Muscle of leg (tissue), 3 donors: ENCODE measurements at regions not wholly inside any gene's neighbourhood (a gene's known extent, or its start where the extent isn't known, plus 50 kb on each side); places are given as distances from the start of the nearest gene placed in this dataset.

Experiments
- DNase-seq: peaks from one replicate; pipeline ENCODE4 v3.0.0; 2013
- H3K27ac ChIP-seq: one replicate; pipeline ENCODE4 v1.5.1; 2013; ENCODE audit warnings: mild to moderate bottlenecking, low read length, control low read depth
- H3K27me3 ChIP-seq: one replicate; pipeline ENCODE4 v1.6.1; 2013; ENCODE audit warnings: low read length; ENCODE audit not compliant: control insufficient read depth, insufficient read depth
- H3K36me3 ChIP-seq: one replicate; pipeline ENCODE4 v1.6.1; 2013; ENCODE audit warnings: low read length; ENCODE audit not compliant: control insufficient read depth, insufficient read depth
- H3K4me1 ChIP-seq: one replicate; pipeline ENCODE4 v1.6.1; 2013; ENCODE audit warnings: low read length; ENCODE audit not compliant: control insufficient read depth, insufficient read depth
- H3K4me3 ChIP-seq: one replicate; pipeline ENCODE4 v1.5.1; 2013; ENCODE audit warnings: low read length, control low read depth
- H3K9me3 ChIP-seq: replicated peaks from 2 replicates; pipeline ENCODE4 v1.6.1; 2013; ENCODE audit warnings: low read depth, low read length; ENCODE audit not compliant: control insufficient read depth
- WGBS: methylation state at CpG from one replicate; pipeline ENCODE4 v1.1.5; 2013; ENCODE audit warnings: missing lambda C conversion rate; ENCODE audit not compliant: insufficient coverage; 5-methylcytosine and 5-hydroxymethylcytosine counted together

DNA sequence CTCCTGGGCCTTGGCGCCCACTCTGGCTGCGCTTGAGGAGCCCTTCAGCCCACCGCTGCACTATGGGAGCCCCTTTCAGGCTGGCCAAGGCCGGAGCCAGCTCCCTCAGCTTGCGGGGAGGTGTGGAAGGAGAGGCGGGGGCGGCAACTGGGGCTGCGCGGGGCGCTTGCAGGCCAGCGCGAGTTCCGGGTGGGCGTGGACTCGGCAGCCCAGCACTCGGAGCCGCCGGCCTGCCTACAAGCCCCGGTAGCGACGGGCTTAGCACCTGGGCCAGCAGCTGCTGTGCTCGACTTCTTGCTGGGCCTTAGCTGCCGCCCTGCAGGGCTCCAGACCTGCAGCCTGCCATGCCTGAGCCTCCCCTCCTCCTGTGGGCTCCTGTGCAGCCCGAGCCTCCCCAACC lies 141.5 kb upstream of the SLC39A10 start:
- Histone ChIP-seq H3K4me1 (no peaks in the 10 kb centered on the region), H3K9me3 (no peaks in the 10 kb centered on the region), H3K27me3 (no peaks in the 10 kb centered on the region), H3K4me3 (no peak overlapping the region), H3K36me3 (no peaks in the 10 kb centered on the region), H3K27ac (no peak overlapping the region)
- no peak for DNase-seq
- WGBS, result 94% methylated on average over 23 of the region's 24 CpGs

DNA sequence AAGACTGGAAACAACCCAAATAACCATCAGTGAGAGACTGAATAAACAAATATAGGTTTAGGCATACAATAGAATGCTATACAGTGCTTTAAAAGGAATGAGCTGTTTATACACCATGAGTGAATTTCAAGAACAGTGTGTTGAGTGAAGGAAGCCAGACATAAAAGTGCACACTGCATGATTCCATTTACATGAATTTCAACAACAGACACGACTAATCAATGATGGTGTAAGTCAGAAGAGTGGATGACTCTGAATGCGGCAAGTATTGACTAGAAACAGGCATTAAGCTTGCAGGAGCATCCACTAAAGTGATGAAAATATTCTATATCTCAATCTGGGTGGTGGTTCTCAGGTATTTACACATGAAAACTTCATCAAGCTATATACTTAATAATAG lies 142.7 kb upstream of the SLC39A10 start:
- H3K36me3 ChIP-seq, result no peaks in the 10 kb centered on the region
- no peaks in the 10 kb centered on the region for H3K27me3 ChIP-seq
- H3K4me1 ChIP-seq, result no peaks in the 10 kb centered on the region
- H3K9me3 ChIP-seq, result no peaks in the 10 kb centered on the region
- DNase-seq, result no peak
- WGBS, result no CpG with 5 or more reads among the region's 2 CpGs
- H3K4me3 ChIP-seq, result no peak overlapping the region
- no peak overlapping the region for H3K27ac ChIP-seq

DNA sequence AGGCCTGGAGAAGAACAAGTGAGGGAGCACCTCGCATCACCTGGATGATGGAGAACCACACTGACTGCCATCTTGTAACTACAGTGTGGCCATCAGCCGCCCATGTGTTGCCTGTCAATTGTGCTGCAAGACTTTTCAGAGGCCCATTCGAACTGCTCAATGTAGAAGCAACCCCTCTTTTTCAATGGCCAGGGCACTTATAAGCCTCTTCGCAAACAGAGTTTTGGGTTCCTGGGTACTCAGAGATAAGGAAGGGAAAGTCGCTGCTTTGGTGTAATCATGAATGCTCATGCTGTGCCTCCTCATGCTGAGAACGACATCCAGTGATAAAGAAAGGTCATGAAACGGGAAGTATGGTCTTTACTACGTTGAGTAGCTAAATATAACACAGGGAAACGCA lies 143.9 kb upstream of the SLC39A10 start:
- Histone ChIP-seq H3K4me3 (no peak overlapping the region), H3K4me1 (no peaks in the 10 kb centered on the region), H3K9me3 (no peaks in the 10 kb centered on the region), H3K36me3 (no peaks in the 10 kb centered on the region), H3K27me3 (no peaks in the 10 kb centered on the region), H3K27ac (no peak overlapping the region)
- 83% methylated on average over 6 of the region's 9 CpGs for WGBS
- no peak for DNase-seq

DNA sequence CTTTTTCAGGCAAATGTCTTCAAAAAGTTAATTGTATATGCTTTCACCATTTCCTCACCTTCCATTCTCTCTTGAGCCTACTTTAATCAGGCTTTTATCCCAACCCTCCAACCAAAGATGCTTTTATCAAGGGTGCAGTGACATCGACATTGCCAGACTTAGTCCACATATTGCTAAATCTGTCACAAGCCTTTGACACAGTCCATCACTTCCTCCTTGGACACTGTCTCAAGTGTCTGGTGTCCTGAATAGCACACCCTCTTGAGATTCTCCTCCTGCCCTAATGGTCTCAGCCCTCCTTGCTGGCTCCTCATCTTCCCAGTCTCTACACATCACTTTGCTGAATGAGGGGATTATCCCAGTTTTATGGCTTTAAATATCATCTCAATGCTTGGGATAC lies 147.5 kb upstream of the SLC39A10 start:
- whole genome bisulfite sequencing, result 64% methylated on average over 1 of the region's 1 CpG
- no peak overlapping the region for H3K4me3 ChIP-seq
- H3K27me3 ChIP-seq, result no peaks in the 10 kb centered on the region
- H3K4me1 ChIP-seq, result no peaks in the 10 kb centered on the region
- H3K9me3 ChIP-seq, result no peaks in the 10 kb centered on the region
- no peaks in the 10 kb centered on the region for H3K36me3 ChIP-seq
- peak; percentile 5 for DNase-seq
- no peak overlapping the region for H3K27ac ChIP-seq

DNA sequence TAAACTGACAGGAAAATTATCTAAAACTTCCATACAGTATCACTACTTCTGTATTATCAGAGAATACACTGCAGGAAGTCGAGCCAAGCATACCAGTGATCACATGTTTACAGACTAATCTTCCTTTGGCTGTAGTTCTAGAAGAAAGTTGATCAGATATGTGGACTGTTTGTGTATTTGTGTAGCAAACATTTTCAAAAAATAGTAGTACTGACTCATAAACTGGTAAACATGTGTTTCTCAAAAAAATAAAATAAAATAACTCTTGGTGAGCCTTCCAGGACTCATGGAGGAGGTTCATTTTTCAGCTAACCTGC lies 148.9 kb upstream of the SLC39A10 start:
- Histone ChIP-seq H3K9me3 (no peaks in the 10 kb centered on the region), H3K36me3 (no peaks in the 10 kb centered on the region), H3K27me3 (no peaks in the 10 kb centered on the region), H3K4me1 (no peaks in the 10 kb centered on the region), H3K4me3 (no peak overlapping the region), H3K27ac (no peak overlapping the region)
- no CpG with 5 or more reads among the region's 1 CpG for WGBS
- no peak for DNase-seq

DNA sequence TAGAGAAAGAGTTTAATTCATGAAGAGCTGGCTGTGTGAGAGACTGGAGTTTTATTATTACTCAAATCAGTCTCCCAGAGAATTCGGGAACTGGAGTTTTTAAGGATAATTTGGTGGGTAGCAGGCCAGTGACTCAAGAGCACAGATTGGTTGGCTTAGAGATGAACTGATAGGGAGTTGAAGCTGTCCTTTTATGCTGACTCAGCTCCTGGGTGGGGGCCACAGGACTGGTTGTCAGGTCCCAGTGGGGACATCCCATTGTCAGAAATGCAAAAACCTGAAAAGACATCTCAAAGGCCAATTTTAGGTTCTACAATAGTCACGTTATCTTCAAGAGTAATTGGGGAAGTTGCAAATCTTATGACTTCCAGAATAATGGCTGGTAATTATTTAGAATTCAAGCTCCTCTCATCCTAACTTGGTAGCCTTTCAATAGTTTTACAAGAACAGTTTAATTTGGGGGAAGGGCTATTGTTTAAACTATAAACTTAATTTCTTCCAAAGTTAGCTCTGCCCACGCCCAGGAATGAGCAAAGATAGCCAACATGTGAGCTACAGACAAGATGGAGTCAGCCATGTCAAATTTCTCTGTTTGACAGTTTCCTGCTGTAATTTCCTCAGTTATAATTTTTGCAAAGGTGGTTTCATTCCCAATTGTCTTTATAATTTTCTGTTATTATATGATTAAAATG lies 149.4 kb upstream of the SLC39A10 start:
- no peak overlapping the region for H3K4me3 ChIP-seq
- no peaks in the 10 kb centered on the region for H3K9me3 ChIP-seq
- no peaks in the 10 kb centered on the region for H3K27me3 ChIP-seq
- no peaks in the 10 kb centered on the region for H3K36me3 ChIP-seq
- no peak overlapping the region for H3K27ac ChIP-seq
- H3K4me1 ChIP-seq, result no peaks in the 10 kb centered on the region
- WGBS, result 88% methylated on average over 1 of the region's 3 CpGs
- DNase-seq, result no peak

DNA sequence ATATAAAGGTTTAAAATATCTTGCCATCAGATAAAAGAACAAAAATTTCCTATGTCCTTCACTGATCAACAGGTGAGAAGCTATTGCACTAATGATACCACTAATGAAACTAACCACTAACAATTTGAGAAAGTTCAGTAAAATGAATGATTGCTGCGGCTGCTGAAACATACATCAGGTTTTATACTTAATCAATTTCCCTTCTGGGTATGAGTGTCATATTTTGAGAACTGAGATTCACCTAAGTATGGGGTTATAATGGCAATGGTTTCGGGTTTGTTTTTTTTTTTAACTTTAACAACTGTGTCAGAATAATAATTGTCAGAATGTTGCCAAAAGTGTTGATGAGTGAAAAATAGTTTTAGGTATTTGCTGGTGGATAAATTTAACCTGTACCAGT lies 151.3 kb upstream of the SLC39A10 start:
- Histone ChIP-seq H3K4me1 (no peaks in the 10 kb centered on the region), H3K36me3 (no peaks in the 10 kb centered on the region), H3K4me3 (no peak overlapping the region), H3K27ac (no peak overlapping the region), H3K9me3 (no peaks in the 10 kb centered on the region), H3K27me3 (no peaks in the 10 kb centered on the region)
- no CpG with 5 or more reads among the region's 2 CpGs for WGBS
- no peak for DNase-seq

DNA sequence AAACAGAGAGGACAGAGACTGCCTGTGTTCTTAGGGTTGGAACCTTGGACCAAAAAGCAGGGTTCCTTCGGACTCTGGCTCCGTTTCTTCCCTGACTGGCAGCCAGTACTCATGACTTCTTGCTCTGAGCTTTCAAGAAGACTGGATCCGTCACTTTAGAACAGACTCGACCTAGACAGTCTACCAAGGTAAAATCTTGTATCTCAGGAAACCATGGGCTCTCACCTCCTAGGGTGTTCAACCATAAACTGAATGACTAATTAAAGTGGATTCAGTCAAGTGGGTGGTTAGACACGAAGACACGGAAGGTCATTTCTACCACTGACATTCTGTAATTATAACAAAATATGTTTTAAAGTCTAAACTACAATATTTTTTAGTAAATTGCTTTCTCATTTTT lies 153.8 kb upstream of the SLC39A10 start:
- 73% methylated on average over 2 of the region's 6 CpGs for WGBS
- Histone ChIP-seq H3K9me3 (no peaks in the 10 kb centered on the region), H3K4me3 (no peak overlapping the region), H3K27ac (no peak overlapping the region), H3K36me3 (no peaks in the 10 kb centered on the region), H3K27me3 (no peaks in the 10 kb centered on the region), H3K4me1 (no peaks in the 10 kb centered on the region)
- DNase-seq, result no peak

DNA sequence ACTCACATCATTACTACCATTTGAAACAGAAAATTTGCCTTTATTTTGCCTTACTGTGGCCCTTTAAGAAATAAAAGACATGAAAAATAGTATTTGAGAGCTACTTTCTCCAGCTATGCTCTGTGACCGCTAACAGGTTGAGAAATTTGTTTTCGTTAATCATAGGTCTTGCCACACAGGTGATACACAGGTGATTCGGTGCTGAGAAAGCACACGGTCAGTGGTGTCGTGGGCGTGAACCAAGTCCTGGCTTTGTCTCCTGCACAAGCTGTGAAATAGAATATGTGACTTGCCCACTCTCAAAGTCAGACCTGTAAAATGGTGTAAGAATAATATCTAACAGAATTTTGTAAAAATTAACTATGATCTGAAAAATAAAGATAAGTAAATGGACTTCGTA lies 155.3 kb upstream of the SLC39A10 start:
- WGBS, result 93% methylated on average over 5 of the region's 7 CpGs
- no peaks in the 10 kb centered on the region for H3K27me3 ChIP-seq
- no peak overlapping the region for H3K27ac ChIP-seq
- H3K36me3 ChIP-seq, result no peaks in the 10 kb centered on the region
- H3K4me1 ChIP-seq, result no peaks in the 10 kb centered on the region
- H3K9me3 ChIP-seq, result no peaks in the 10 kb centered on the region
- DNase-seq, result no peak
- no peak overlapping the region for H3K4me3 ChIP-seq

DNA sequence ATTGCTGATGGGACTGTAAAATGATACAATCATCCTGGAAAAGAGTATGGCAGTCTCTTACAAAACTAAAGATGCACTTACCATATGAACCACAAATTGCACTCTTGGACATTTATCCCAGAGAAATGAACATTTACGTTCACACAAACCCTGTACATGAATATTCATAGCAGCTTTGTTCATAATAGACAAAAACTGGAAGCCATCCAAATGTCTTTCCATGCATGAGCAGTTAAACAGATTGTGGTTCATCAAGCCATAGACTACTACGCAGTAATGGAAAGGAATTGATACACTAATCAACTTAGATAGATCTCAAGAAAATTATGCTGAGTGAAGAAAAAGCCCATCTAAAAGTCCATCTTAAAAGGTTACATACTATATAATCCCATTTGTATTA lies 156.1 kb upstream of the SLC39A10 start:
- no peaks in the 10 kb centered on the region for H3K9me3 ChIP-seq
- no peak for DNase-seq
- no peaks in the 10 kb centered on the region for H3K27me3 ChIP-seq
- H3K27ac ChIP-seq, result no peak overlapping the region
- no peaks in the 10 kb centered on the region for H3K4me1 ChIP-seq
- 33% methylated on average over 1 of the region's 2 CpGs for WGBS
- no peak overlapping the region for H3K4me3 ChIP-seq
- no peaks in the 10 kb centered on the region for H3K36me3 ChIP-seq

DNA sequence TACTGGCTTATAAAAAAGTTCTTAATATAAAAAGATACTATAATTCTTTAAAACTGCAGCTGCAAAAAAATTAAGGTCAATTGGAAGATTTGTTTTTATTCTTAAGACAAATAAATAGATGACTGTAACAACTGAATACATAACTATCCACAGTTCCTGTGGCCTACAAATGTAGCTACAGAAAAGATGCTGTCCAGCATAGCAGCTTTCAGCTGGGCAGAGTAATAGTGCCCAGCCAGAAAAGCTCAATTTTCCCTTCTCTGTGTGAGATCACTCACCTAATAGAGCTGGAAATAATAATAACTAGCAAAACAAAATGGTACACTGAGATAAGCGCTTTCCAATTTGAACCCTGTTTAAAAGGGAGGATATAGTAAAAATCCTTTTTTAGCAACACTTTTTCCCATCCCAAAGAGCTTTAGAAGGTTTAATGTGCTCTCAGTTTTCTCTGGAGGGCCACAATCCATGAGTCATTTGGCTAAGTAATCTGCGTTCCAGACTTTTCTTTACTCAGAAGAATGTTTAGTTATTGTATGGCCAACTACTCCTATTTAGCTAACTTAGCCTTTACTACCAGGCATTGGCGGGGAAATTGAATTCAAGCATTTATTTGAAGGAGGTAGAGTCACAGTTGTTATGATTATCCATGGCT lies 158.1 kb upstream of the SLC39A10 start:
- no peaks in the 10 kb centered on the region for H3K9me3 ChIP-seq
- H3K4me3 ChIP-seq, result no peak overlapping the region
- no peaks in the 10 kb centered on the region for H3K4me1 ChIP-seq
- H3K36me3 ChIP-seq, result no peaks in the 10 kb centered on the region
- no peak overlapping the region for H3K27ac ChIP-seq
- WGBS, result no CpG with 5 or more reads among the region's 3 CpGs
- DNase-seq, result peak; percentile 51
- H3K27me3 ChIP-seq, result no peaks in the 10 kb centered on the region
